Kidney epithelial cell (primary cell): ENCODE measurements at regions not wholly inside any gene's neighbourhood (a gene's known extent, or its start where the extent isn't known, plus 50 kb on each side); places are given as distances from the start of the nearest gene placed in this dataset.

ENCODE experiments used
- DNase-seq: peaks from one replicate; pipeline ENCODE4 v3.0.0-alpha.2; 2010; ENCODE audit warnings: low read depth
- H3K27me3 ChIP-seq: 2 replicates; pipeline ENCODE4 v1.6.0; 2011; ENCODE audit warnings: low read length; ENCODE audit not compliant: control insufficient read depth, insufficient read depth
- H3K36me3 ChIP-seq: 2 replicates; pipeline ENCODE4 v1.5.1; 2011; ENCODE audit warnings: low read length; ENCODE audit not compliant: control insufficient read depth, insufficient read depth
- H3K4me3 ChIP-seq: 2 replicates; pipeline ENCODE4 v1.5.1; 2011; ENCODE audit warnings: low read depth, mild to moderate bottlenecking, control low read depth, low read length
- TF ChIP-seq, protein P1 (sequence below): IDR thresholded peaks from 2 replicates; pipeline ENCODE4 v1.5.1; 2011; ENCODE audit warnings: mild to moderate bottlenecking, moderate library complexity, low read length, control low read depth, inconsistent platforms; ENCODE audit not compliant: insufficient read depth, poor library complexity, severe bottlenecking

- no peak for DNase-seq
- no peaks in the 10 kb centered on the region for H3K27me3 ChIP-seq
- no peaks in the 10 kb centered on the region for H3K36me3 ChIP-seq
- TF ChIP-seq, protein P1, sequence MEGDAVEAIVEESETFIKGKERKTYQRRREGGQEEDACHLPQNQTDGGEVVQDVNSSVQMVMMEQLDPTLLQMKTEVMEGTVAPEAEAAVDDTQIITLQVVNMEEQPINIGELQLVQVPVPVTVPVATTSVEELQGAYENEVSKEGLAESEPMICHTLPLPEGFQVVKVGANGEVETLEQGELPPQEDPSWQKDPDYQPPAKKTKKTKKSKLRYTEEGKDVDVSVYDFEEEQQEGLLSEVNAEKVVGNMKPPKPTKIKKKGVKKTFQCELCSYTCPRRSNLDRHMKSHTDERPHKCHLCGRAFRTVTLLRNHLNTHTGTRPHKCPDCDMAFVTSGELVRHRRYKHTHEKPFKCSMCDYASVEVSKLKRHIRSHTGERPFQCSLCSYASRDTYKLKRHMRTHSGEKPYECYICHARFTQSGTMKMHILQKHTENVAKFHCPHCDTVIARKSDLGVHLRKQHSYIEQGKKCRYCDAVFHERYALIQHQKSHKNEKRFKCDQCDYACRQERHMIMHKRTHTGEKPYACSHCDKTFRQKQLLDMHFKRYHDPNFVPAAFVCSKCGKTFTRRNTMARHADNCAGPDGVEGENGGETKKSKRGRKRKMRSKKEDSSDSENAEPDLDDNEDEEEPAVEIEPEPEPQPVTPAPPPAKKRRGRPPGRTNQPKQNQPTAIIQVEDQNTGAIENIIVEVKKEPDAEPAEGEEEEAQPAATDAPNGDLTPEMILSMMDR, result peak; percentile 83
- no peak overlapping the region for H3K4me3 ChIP-seq
Measured at GRCh38 chr6:120826253-120826652, 508.0 kb downstream of the TBC1D32 start.

GRCh38 chr6:120816794-120817193, 517.5 kb downstream of the TBC1D32 start:
- TF ChIP-seq, protein P1, result no peak
- Histone ChIP-seq H3K4me3 (no peak overlapping the region), H3K27me3 (no peaks in the 10 kb centered on the region), H3K36me3 (no peaks in the 10 kb centered on the region)
- no peak for DNase-seq

GRCh38 chr6:120805276-120805675, 529.0 kb downstream of the TBC1D32 start:
- DNase-seq, result peak; percentile 5
- Histone ChIP-seq H3K27me3 (no peaks in the 10 kb centered on the region), H3K36me3 (no peaks in the 10 kb centered on the region), H3K4me3 (no peak overlapping the region)
- TF ChIP-seq, protein P1, result no peak

- no peak for DNase-seq
- Histone ChIP-seq H3K36me3 (no peaks in the 10 kb centered on the region), H3K4me3 (no peak overlapping the region), H3K27me3 (no peaks in the 10 kb centered on the region)
- TF ChIP-seq, protein P1, result no peak
Measured at GRCh38 chr6:120804612-120805011, 529.7 kb downstream of the TBC1D32 start.

DNA sequence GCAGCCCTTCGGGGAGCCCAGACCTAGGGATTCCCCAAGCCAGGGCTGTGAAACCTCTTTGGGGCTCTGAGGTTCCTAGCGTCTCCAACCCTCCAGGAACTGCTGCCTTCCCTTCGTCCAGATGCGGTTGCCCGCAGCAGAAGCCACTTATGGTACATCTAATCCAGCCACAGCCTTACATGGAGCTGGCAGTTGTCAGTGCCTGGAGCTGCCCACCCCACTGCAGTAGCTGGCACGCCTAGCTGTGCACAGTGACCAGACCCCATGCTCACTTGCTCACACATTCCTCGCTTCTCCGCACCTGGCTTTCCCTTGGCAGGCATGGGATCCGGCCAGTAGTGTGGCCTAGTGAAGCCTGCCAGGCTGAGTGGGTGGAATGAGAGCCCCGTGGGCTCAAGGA, 547.6 kb downstream of the TBC1D32 start:
- H3K4me3 ChIP-seq, result no peak overlapping the region
- DNase-seq, result no peak
- TF ChIP-seq, protein P1, result no peak
- no peaks in the 10 kb centered on the region for H3K27me3 ChIP-seq
- no peaks in the 10 kb centered on the region for H3K36me3 ChIP-seq

DNA sequence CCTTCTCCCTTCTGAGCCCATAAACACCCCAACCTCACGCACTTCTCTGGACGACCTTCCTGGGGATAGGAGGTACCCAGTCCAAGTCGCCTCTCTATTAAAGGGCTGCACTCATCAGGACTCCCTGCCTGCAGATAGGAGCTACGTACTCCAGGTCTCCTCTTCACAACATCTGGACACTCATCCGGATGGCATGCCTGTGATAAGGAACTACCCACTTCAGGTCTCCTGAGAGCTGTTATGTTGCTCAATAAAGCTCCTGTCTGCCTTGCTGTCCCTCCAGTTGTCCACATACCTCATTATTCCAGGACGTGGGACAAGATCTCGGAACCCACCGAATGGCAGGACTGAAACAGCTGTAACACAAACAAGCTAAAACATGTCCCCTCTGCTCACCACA, 548.0 kb downstream of the TBC1D32 start:
- no peak for DNase-seq
- TF ChIP-seq, protein P1, result no peak

More for the DNA sequence above, 548.0 kb downstream of the TBC1D32 start:
- H3K4me3 ChIP-seq, result no peak overlapping the region
- H3K27me3 ChIP-seq, result no peaks in the 10 kb centered on the region
- no peaks in the 10 kb centered on the region for H3K36me3 ChIP-seq
